ENCODE measurements at regions not wholly inside any gene's neighbourhood (a gene's known extent, or its start where the extent isn't known, plus 50 kb on each side); places are given as distances from the start of the nearest gene placed in this dataset.

DNA sequence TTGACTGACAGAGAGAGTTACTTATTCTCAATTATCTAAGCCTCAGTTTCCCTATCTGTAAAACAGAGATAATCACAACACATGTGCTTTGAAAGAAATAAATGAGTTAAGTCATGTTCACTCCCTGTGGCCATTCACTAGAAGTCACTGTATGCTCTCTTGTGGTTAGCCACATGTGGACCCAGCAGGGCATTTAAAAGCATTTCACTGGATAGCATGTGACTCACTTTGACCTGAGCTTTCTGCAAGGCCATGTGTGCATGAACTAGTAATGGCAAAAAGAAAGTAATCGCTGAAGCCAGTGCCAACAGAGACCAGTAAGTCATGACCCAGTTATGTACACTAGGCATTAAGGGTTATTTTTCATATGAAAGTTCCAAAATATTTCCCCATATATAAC, 557.0 kb upstream of the IGFBP3 start:
- H3K4me3 ChIP-seq (IDR thresholded peaks at IDR 0.05; ENCODE audit: insufficient read depth, low read depth, low read length) = no peak overlapping the region
- H3K4me1 ChIP-seq (ENCODE audit: low read depth, poor library complexity, severe bottlenecking) = no peaks in the 10 kb centered on the region
- TF ChIP-seq, protein P1, sequence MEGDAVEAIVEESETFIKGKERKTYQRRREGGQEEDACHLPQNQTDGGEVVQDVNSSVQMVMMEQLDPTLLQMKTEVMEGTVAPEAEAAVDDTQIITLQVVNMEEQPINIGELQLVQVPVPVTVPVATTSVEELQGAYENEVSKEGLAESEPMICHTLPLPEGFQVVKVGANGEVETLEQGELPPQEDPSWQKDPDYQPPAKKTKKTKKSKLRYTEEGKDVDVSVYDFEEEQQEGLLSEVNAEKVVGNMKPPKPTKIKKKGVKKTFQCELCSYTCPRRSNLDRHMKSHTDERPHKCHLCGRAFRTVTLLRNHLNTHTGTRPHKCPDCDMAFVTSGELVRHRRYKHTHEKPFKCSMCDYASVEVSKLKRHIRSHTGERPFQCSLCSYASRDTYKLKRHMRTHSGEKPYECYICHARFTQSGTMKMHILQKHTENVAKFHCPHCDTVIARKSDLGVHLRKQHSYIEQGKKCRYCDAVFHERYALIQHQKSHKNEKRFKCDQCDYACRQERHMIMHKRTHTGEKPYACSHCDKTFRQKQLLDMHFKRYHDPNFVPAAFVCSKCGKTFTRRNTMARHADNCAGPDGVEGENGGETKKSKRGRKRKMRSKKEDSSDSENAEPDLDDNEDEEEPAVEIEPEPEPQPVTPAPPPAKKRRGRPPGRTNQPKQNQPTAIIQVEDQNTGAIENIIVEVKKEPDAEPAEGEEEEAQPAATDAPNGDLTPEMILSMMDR (conservative IDR thresholded peaks at IDR 0.05; ENCODE audit: low read depth, low read length) = no peak
- H3K27ac ChIP-seq = no peak overlapping the region
- no peaks in the 10 kb centered on the region for H3K79me2 ChIP-seq (ENCODE audit: insufficient read depth, low read depth)
- H3K27me3 ChIP-seq (ENCODE audit: insufficient read depth, low read depth) = no peaks in the 10 kb centered on the region
- no peak overlapping the region for H3K9ac ChIP-seq
- no peaks in the 10 kb centered on the region for H3K36me3 ChIP-seq (ENCODE audit: insufficient read depth)
- H4K20me1 ChIP-seq (ENCODE audit: insufficient read depth) = no peaks in the 10 kb centered on the region
- H3K4me2 ChIP-seq = no peak overlapping the region
- H2AFZ ChIP-seq (ENCODE audit: low read depth) = no peak overlapping the region

DNA sequence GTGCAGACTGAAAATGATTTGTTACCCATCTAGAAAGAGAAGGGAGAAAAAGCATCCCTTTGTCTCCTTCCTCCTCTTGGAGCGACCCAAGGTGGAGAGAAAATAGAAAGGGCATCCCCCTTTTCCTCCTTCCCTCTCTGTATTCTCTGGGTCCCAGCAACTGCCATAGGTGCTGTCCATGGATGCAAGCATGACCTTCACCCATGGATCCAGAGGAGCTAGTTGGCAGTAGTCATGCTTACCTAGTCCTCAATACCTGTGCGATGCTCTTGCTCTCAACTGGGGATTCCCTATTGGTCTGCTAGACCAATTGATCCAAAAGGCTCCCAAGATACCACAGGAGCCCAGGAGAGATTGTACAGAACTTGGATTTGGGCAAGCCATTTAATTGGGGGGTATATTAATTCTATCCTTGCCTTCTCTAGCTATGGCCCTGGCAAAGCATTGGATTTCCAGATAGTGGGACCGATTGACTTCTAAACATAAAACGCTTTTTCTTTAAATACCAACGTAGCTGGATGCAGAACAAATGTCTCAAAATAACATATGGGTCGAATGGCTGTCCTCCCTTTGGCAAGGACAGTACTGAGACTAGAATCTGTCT, 547.8 kb upstream of the IGFBP3 start:
- Histone ChIP-seq H3K36me3 (ENCODE audit: insufficient read depth) (no peaks in the 10 kb centered on the region), H3K9ac (no peak overlapping the region), H3K27me3 (ENCODE audit: insufficient read depth, low read depth) (no peaks in the 10 kb centered on the region), H2AFZ (ENCODE audit: low read depth) (no peak overlapping the region), H3K4me1 (ENCODE audit: low read depth, poor library complexity, severe bottlenecking) (no peaks in the 10 kb centered on the region), H3K79me2 (ENCODE audit: insufficient read depth, low read depth) (no peaks in the 10 kb centered on the region), H3K27ac (no peak overlapping the region), H3K4me2 (no peak overlapping the region), H4K20me1 (ENCODE audit: insufficient read depth) (no peaks in the 10 kb centered on the region), H3K4me3 (IDR thresholded peaks at IDR 0.05; ENCODE audit: insufficient read depth, low read depth, low read length) (no peak overlapping the region)
- TF ChIP-seq, protein P1 (conservative IDR thresholded peaks at IDR 0.05; ENCODE audit: low read depth, low read length) = no peak

DNA sequence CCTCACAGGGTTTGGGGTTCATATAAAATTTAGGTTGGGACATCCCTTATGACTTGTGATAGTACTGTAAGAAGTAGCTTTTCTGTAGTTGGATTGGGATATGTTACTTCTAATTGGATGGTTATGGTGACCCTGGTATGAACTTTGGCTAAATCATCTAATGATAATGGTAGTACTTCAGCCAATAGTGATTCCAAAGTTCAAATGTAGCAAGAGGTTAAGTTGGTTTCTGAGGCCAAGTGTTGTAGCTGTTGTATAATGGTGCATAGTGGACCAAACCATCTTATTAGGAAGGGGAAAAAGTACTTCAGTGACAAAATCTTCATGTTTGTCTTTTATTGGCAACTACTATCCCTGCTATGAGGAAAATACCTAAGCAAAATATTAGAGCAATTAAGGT, 542.1 kb upstream of the IGFBP3 start:
- H3K79me2 ChIP-seq (ENCODE audit: insufficient read depth, low read depth) = no peaks in the 10 kb centered on the region
- H3K36me3 ChIP-seq (ENCODE audit: insufficient read depth) = no peaks in the 10 kb centered on the region
- no peaks in the 10 kb centered on the region for H4K20me1 ChIP-seq (ENCODE audit: insufficient read depth)
- TF ChIP-seq, protein P1 (conservative IDR thresholded peaks at IDR 0.05; ENCODE audit: low read depth, low read length) = no peak
- no peak overlapping the region for H3K27ac ChIP-seq
- no peak overlapping the region for H3K9ac ChIP-seq
- H3K4me3 ChIP-seq (IDR thresholded peaks at IDR 0.05; ENCODE audit: insufficient read depth, low read depth, low read length) = no peak overlapping the region
- H3K4me1 ChIP-seq (ENCODE audit: low read depth, poor library complexity, severe bottlenecking) = no peaks in the 10 kb centered on the region
- H2AFZ ChIP-seq (ENCODE audit: low read depth) = no peak overlapping the region
- H3K27me3 ChIP-seq (ENCODE audit: insufficient read depth, low read depth) = no peaks in the 10 kb centered on the region
- H3K4me2 ChIP-seq = no peak overlapping the region

DNA sequence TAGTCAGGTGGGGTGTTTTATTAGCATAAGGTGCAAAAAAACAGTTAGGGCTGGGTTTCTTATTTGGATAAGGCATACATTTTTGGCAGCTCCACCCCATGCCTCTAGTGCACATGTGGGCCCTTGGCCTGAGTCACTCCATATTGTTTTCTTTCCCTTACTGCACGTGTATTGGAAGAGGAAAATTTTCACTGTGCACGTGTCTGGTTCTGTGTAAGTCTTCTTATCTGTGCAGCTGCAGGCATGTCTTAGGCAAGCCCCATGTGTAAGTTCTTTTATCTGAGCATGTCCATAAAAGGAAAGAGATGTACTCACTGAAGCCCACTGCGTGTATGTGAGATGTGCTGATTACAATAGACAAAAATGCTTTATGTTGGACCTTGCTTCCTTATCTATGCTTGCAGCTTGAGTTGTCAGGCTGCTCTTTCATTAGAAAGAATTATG, 540.3 kb upstream of the IGFBP3 start:
- TF ChIP-seq, protein P1 (conservative IDR thresholded peaks at IDR 0.05; ENCODE audit: low read depth, low read length) = no peak
- Histone ChIP-seq H3K27ac (no peak overlapping the region), H3K36me3 (ENCODE audit: insufficient read depth) (no peaks in the 10 kb centered on the region), H3K4me3 (IDR thresholded peaks at IDR 0.05; ENCODE audit: insufficient read depth, low read depth, low read length) (no peak overlapping the region), H3K4me1 (ENCODE audit: low read depth, poor library complexity, severe bottlenecking) (no peaks in the 10 kb centered on the region), H3K27me3 (ENCODE audit: insufficient read depth, low read depth) (no peaks in the 10 kb centered on the region), H3K79me2 (ENCODE audit: insufficient read depth, low read depth) (no peaks in the 10 kb centered on the region), H3K9ac (no peak overlapping the region), H2AFZ (ENCODE audit: low read depth) (no peak overlapping the region), H3K4me2 (no peak overlapping the region), H4K20me1 (ENCODE audit: insufficient read depth) (no peaks in the 10 kb centered on the region)
